IPS-NIHi11 (cell line): ENCODE measurements at regions not wholly inside any gene's neighbourhood (a gene's known extent, or its start where the extent isn't known, plus 50 kb on each side); places are given as distances from the start of the nearest gene placed in this dataset.

ENCODE experiments used
- DNase-seq: peaks from one replicate; pipeline ENCODE4 v3.0.0; 2012; ENCODE audit warnings: mixed read lengths, low spot score

DNA sequence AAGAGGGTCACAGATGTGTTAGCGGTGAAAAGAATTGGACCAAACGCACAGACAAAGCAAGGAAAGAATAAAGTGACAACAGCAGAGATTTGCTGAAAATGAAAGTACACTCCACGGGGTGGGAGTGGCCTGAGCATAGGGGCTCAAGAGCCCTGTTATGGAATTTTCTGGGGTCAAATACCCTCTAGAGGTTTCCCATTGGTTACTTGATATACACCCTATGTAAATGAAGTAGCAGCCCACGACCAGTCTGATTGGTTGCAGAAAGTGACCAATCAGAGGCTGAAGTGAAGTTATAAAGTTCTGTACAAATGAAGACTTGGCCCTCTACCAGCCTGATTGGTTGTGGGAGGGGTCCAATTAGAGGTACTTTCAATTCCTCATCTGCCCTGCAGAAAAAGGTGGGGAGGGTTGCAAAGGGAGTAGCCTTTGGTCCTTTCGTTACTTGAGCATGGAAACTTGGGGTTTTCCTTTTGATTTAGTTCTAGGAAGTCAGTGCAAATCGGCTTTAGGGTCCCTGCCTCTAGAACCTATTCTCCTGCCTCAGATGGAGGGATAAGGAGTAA, 125.6 kb upstream of the PRPS1L1 start:
- no peak for DNase-seq

DNA sequence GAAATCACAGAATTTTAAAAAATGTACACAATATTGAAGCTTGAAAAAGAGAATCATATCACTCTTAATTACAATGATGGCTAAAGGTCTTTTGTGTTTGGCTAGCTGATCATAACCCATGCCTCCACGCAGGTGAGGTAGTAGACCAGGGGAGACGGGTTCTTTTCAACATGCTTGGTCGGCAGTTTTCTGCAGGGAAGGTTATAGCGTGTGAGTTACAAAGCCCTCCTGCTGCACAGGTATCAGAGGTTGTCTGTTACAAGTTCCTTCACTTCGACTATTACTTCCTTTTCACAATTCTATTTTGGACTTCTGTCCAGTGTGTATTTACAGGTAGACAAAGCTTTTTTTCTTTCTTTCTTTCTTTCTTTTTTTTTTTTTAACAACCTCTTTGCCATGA, 127.1 kb upstream of the PRPS1L1 start:
- no peak for DNase-seq

DNA sequence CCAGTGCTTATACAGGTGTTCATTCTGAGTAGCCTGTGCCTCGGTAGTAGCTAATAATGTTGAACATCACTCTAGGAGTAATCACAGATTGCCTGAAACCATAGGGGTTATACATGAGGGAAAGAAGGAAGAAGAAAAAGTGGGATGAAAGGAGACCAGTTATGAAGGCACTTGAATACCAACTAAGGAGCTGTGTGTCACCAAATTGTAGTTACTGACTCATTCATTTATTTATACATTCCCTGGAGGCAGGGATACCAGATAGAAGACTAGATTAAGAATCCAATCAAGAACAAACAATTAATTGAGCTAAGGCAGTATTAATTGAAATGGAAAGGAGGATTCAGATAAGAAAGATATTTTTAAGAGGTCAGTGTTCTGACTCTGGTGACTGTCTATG, 129.6 kb upstream of the PRPS1L1 start:
- DNase-seq: no peak

DNA sequence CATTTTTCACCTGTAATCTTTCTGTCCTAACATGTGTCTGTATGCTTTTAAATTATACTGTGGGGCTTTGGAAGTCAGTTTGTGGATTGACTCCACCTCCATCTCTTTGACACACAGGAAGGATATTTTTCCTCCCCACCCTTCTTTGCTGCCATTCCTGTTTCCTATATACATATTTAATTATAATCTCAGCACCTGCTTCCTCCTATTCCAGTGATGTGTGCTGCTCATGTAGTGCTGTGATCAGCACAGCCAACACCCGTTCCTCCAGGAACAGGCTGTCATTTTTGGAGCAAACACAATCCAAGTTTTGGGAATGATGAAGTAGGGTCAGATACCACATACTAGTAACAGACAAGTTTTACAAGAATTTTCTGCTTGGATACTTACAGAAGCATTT, 135.0 kb upstream of the PRPS1L1 start:
- DNase-seq: no peak

DNA sequence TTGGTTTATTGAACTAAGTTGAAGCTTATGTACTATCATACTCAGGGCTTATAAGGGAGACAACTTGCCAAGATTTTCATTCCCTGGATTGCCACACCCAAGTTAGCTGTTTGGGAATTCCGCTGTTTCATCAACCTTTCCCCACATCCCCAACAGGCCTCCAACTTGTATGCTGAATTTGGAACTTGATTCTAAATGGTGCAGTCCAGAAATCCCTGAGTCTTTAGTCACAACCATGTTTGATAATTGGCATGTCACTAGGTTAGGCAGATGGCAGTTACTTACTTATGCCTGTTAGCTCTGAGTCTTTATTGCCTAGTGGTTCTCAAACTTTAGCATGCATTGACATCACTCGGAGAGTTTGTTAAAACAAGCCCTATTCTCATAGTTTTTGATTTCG, 135.4 kb upstream of the PRPS1L1 start:
- DNase-seq: no peak

DNA sequence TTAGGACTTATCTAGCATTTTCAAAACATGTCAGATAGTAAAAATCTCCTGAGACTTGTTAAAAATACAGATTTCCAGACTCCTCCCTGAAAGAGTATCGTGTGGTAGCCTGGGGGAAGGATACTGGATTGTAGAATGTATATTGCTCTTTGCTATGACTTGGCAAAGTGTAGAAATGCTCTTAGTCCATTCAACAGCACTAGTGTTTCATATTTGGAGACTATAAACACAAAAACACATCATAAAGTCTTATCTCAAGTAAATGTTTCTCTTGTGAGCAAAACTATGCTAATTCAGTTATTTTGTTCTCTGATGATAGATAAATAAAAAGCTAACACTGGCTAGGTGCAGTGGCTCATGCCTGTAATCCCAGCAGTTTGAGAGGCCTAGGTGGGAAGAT, 137.5 kb upstream of the PRPS1L1 start:
- DNase-seq: no peak

DNA sequence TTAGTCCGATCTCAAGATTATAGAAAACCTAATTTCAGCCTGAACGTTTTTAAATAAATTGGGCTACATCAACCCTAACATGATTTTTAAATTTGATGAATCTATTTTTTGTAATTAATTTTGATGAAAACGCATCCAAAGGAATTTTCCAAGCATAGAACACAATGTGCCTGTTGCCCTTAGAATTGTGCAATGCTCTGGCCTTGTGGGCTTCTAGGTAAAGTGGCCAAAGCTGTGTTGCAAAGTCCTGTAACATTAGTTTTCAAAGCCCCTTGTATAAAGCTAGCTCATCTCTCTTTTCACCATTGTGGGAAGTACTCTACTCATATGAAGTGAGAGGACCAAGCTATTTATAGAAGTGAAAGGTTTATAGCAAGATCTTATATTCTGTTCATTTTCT, 138.4 kb upstream of the PRPS1L1 start:
- no peak for DNase-seq

DNA sequence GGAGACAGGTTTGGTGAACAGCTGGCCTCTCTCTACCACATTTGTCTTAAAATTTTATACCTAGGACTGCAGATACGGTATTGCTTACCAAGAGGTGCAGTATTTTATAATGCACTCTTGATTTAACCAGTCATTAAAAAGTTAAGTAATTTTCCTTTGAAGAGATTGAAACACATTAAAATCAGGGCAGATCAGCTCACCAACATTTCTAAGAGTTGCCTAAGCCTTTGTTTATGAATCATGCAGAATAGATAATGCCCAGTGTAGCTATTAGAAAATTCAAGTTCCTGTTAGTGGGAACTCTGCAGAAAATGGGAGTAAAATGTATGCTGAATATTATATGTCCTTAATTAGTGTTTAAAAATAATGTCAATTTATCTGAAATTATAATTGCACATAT, 140.2 kb upstream of the PRPS1L1 start:
- no peak for DNase-seq

DNA sequence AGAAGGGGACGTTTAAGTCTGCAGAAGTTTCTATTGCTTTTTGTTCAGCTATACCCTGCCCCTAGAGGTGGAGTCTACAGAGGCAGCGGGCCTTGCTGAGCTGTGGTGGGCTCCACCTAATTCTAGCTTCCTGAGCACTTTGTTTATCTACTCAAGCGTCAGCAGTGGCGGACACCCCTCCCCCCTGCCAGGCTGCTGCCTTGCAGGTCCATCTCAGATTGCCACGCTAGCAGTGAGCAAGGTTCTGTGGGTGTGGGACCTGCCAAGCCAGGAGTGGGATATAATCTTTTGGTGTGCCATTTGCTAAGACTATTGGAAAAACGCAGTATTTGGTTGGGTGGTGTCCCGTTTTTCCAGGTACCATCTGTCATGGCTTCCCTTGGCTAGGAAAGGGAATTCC, 147.3 kb upstream of the PRPS1L1 start:
- DNase-seq: no peak

DNA sequence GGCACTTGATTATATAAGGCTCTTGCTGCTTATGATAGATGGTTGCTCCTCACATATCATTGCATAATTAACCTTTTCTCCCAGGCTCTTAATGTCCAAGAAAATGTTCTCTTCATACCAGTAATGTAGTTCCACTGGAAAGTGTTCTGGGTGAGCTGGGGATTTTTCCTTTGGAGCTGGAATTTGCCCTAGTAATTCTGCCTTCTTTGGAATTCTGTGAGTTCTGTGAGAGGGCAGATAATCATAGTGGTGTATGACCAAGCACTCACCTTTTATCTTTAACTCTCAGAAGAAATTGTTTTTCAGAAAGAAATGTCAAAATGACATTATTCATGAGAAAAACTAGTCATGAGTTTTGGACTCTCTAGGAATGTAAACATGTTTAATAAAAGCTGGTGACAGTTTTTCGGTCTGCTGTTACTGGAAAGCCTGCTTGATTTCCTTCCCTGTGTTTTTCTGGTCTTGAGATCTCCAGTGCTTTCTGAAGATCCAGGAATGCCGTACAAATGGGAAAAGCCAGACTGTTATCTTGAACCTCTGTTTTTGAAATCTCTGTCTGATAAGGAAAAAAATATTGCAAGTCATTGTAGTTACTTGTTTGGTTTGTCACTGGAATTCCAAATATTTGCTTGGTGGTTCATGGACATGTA, 148.3 kb upstream of the PRPS1L1 start:
- peak; percentile 8 for DNase-seq

DNA sequence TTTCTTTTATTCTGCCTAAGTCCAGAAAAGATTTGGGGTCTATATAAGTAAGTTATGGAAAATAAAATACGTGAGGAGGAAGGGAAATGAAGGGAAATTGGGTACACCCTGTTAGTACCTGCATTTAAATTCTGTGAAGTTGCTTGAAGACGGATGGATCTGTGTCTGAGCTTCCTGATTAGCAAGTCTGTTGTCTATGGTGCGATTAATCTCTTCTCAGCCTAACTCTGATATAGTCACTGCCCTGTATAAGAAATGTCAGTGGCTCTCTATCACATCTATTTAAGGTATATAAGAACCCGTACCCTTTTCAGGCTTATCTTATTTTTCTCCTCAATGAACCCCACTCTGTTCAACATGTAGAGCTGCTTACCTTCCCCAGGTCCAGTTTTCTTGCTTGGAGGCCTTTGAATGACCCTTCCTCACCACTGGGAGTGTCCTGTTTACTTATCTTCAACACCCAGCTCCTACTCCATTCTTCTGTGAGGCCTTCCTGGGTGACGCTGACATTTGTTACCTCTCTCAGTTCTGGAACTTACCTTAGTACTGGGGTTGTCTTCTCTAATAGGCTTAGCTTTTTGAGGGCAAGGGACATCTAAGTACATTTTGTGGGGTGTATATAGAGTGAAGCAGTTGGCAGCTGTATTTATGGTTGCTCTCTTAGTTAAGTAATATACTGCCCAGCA, 149.6 kb upstream of the PRPS1L1 start:
- DNase-seq: no peak

DNA sequence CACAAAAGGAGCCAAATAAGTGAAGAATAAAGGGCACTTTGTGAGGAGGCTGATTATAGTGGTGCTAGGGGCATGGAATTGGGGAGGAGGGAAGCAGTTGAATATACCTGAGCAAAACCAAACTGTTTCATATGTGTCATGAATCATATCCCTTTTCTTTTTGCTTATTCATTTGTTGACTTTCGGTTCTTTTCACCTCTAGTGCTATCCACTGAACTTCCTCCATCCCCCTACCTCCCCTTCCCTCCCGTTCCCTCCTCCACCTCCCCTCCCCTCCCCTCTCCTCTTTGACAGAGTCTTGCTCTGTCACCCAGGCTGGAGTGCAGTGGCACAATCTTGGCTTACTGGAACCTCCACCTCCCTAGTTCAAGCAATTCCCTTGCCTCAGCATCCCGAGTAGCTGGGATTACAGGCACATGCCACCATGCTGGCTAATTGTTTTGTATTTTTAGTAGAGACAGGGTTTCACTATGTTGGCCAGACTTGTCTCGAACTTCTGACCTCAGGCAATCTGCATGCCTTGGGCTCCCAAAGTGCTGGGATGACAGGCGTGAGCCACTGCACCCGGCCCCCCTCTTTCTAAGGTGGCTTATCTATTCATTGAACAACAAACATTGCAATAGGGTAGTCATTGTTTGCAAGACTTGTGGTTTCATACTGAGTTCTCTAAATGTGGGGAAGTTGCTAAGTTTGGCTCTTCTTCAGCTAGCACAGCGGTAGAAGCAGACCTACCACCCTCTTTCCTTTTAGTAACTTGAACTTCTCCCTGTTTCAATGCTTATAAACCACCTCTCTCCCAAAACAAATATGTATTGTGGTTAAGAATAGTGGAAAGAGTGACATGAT, 150.4 kb upstream of the PRPS1L1 start:
- no peak for DNase-seq

DNA sequence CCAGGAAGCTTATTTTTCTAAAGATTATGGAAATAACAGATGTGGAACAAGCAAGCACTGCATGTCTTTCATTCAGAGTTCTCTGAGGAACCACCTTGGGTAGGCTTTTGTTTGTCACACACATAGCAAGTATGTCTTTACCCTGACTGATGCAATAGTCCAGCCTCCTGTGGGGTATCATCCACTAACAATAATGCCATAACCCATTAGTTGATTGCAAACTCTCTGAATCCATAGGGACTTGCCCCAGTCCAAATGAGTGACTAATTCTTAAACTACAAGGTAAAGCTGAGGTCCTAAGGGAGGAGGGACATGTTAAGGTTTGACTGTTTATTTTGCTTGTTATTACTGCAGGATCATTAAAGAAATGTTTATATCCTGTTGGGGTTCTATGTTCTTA, 151.4 kb upstream of the PRPS1L1 start:
- no peak for DNase-seq

DNA sequence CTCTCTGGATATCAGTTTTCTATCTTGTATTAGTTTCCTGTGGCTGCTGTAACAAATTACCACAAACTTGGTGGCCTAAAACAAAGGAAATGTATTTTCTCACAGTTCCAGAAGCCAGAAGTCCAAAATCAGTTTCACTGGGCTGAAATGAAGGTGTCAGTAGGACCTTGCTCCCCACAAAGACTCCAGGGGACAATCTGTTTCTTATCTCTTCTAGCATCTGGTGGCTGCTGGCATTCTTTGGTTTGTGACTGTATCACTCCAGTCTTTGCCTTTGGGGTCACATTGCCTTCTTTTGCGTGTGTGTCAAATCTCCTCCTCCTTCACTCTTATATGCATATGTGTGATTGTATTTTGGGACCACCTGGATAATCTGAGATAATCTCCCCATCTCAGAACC, 153.0 kb upstream of the PRPS1L1 start:
- no peak for DNase-seq

DNA sequence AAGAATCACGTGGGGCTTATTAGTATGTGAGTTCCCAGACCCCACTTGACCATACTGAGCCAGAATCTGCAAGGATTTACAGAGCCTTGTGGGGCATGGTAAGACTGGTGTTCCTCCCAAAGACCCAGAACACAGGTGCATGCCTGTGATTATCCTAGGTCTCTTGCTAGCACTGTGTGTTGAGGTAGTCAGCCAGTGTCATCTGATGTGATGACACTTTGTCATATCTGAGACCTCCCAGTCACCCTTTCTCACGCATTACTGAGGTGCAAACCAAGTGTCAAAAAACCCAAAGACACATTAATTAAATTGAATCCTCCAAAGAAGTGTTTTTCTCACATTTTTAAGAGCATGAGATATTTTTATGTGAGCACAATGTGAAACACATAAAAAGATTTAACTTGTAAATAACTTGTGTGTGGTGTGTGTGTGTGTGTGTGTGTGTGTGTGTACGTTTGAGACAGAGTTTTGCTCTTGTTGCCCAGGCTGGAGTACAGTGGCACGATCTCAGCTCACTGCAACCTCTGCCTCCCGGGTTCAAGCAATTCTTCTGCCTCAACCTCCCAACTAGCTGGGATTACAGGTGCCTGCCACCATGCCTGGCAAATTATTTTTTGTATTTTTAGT, 162.0 kb upstream of the PRPS1L1 start:
- DNase-seq: no peak

DNA sequence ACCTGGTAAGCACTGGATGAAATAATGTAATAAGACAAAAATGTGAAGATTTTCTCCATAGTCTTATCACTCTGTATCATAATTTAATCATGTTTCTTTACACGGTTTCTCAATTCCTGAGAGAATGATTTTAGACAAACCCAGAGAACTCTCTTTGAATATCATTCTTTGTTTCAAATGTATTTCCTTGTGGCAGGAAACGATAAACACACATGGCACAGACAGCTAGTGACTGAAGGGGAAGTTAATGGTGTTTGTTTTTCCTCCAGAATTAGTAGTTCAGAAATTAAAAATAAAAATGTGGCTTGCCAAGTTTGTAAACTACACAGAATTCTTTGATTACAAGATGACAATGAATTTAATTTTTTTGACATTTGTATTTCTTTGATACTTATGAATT, 163.7 kb upstream of the PRPS1L1 start:
- DNase-seq: no peak

DNA sequence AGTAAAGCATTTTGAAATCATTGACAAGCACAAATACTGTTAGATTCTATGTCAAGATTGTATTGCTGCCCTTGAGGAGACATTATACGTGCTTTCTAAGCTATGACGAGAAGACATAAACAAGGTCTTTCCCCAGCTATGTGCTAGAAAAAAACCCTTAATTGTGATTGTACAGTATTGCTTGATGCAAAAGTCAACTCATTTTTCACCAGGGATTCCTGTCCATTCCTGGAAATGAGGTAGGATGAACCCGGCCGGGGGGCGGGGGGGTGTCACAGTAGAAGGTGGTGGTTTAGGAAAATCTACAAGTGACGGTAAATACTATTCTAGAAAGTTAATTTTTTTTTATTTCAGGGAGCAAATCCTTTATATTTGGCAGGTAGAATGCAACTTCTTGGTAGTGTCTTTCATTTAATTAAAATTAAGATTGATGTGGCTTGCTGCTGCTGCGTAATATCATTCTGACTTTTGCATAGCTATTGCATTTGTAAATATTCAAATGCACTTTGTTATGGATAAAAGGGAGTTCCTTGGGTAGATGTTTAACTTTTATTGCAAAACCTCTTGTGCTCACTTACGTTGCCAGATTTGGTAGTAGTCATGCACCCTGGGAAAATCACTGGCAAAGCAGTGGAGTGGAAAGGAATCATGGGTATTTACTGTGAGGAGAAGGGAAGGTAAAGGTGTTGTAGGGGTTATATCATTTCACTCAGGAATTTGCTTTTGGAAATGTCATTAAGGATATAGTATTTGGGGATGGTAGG, 164.4 kb upstream of the PRPS1L1 start:
- DNase-seq: no peak

DNA sequence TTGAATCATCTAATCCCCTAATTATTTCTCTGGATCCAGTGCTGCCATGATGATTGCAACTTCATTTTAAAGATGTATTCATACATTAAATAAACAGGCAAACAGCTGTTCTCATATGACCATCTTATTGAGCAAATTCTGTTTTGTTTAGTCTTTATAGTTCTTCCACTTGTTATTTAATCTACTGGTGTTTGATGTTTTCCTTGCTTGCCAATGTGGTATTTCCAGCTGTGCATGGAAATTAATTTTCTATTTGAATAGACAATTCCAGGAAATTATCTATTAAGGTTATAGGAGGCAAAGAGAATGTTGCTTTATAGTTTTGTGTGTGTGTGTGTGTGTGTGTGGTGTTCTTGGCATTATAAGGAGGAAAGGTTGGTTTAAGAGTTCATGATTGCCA, 167.0 kb upstream of the PRPS1L1 start:
- no peak for DNase-seq

DNA sequence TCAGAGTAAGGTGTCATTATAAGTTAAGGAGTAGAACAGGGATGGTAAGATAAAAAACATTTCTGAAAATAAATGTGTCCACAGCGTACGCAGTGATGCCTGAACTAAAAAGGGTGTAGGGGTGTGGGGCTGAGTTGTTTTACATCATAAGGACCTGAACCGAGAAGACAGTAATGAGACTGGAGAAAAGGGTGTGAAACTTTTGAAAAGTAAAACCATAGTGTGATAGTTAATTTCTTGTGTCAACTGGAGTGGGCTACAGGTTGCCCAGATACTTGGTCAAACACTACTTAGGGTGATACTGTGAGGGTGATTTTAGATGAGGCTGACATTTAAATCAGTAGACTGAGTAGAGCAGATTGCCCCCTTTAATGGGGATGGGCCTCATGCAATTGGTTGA, 169.0 kb upstream of the PRPS1L1 start:
- no peak for DNase-seq

DNA sequence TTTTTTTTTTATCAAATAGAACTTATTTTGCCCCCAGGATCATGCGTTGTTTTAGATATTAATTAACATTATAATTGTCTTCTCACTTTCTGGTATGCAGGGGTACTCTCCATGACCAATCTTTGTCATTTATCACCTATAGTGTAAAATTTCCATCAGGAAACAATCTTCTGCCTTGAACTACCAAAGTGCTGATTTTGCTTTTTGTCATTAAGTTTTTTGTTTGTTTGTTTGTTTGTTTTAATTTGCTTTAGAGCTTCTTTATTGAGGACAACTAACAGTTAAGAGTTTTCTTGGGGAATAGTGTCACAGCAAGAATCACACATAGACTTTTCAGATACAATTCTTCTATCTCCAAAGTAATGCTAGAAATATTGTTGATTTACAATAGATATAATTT, 171.2 kb upstream of the PRPS1L1 start:
- DNase-seq: no peak

DNA sequence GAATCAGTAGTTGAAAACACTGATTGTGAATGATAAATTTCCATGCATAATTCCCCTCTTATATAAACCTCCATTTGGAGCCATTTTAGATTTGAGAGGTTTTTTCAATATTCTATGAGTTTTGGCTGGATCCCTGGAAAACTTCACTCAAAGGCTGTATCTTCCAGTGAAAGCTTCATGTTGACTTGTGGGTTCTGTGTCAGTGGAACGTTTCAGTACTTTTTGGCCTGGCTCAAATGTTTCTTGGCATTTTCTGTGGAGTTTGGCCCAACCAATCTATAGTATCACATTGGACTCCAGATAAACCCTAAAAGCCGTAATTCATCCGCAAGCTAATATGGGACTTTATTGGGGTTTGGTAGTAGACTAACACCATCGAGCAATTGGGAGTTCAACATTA, 172.6 kb upstream of the PRPS1L1 start:
- DNase-seq: no peak

DNA sequence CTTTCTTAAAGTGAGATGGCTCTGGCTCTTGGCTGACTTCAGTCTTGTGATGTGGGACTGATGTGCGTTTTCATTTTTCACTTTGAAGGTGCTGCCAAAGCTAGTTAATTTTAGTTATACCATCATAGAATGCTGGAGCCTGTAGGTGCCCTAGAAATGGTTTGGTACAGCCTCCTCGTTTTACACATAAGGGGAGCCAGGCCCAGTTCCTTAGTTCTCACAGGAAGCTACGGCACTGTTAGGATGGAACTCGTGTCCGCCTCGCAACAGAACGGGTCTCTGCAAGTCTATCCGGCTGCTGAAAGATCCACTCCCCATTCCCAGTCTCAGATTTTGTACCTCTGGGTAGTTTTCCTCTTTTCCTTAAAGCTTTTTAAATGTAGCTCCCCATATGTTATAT, 173.2 kb upstream of the PRPS1L1 start:
- no peak for DNase-seq
